Limb (tissue), 2 donors: ENCODE measurements at regions not wholly inside any gene's neighbourhood (a gene's known extent, or its start where the extent isn't known, plus 50 kb on each side); places are given as distances from the start of the nearest gene placed in this dataset.
A peak's percentile ranks its signal among the peaks of the same experiment; 100 is the strongest.
"Not testable (repeated sequence)": the region's sequence is repeated elsewhere in the genome, so short reads cannot be mapped to it uniquely, and the experiment has no call there.

Source experiments
- DNase-seq, 2 donors: peaks; one replicate each; pipeline ENCODE4 v3.0.0-alpha.2; 2016; ENCODE audit errors: extremely low spot score in 2 of 2

- no peak for DNase-seq
Measured at GRCh38 chr20:4358552-4358951, 109.5 kb upstream of the ADRA1D start.

DNA sequence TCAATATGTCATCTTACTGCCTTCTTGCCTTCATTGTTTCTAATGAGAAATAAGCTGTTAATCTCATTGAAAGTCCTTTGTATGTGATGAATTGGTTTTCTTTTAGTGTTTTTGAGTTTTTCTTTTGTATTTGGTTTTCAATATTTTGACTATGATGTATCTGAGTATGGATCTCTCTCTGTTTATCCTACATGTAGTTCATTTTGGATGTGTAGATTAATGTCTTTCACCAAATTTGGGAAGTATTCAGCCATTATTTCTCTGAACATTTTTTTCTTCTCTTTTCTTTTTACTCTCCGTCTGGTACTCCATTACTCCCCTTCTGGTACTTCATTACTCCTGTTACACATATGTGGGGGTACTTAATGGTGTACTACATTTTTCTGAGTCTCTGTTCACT, 103.3 kb upstream of the ADRA1D start:
- DNase-seq: no peak

DNA sequence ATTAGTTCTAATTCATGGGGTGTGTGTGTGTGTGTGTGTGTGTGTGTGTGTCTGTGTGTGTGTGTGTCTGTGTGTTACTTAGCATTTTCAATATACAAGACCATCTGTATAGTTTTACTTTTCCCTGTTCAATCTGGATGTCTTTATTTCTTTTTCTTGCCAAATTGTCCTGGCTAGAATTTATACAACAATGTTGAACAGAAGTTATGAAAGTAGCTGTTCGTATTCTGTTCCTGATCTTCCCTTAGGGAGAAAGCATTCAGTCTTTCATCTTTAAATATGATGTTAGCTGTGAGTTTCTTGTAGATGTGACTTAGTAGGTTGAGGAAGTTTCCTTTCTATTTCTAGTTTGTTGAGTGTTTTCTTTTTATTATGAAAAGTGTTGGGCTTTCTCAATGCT, 101.0 kb upstream of the ADRA1D start:
- no peak for DNase-seq

DNA sequence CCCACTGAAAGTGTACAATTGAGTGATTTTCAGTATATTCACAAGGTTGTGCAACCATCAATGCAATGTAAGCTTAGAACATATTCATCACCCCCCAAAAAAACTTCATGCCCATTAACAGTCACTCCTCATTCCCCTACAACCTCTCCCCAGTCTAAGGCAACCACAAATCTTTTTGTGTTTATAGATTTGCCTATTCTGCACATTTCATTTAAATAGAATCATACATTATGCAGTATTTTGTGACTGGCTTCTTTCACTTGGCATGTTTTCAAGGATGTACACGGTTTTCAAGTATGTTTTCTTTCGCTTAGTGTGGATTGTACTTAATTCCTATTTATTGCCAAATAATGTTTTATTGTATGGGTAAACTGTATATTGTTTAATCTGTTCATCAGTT, 95.6 kb upstream of the ADRA1D start:
- no peak for DNase-seq

GRCh38 chr20:4342609-4343008, 93.5 kb upstream of the ADRA1D start:
- DNase-seq: no peak

GRCh38 chr20:4341804-4342485, 92.9 kb upstream of the ADRA1D start:
- peak in 1 of 2 donors; percentile 17 for DNase-seq

GRCh38 chr20:4335722-4336121, 86.6 kb upstream of the ADRA1D start:
- DNase-seq: no peak

DNA sequence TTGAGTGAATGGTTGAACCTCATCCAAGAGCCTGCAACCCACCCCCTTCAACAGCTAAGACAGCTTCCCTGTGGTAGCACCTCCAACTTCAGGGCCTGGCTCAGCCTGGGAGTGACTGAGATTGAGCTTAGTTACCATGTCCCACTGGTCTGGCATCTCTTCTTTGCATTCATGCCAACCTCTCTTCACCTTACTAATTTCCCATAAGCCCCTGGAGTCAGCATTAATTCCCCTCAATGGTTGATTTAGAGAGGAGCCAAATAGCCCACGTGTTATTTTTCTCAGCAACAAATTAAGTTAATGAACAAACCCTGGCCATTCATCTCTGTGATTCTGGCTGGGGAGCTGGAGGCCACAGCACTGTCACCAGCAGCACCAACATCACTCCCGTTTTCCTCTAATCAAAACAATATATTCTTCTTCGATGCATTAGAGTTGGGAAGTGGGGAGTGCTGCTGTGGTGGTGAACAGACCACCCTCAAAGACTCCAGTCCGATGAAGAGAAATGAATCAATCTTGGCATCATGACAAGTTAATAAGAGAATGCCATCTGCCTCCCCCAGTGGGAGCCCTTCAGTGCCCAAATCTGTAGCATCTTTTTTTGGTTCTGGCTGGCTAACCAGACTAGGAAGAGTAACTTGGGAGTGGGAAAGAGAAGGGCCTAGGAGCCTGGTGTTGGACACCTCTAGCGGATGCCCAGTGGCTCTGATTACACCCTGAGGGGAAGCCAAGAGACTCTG, 83.2 kb upstream of the ADRA1D start:
- no peak for DNase-seq

DNA sequence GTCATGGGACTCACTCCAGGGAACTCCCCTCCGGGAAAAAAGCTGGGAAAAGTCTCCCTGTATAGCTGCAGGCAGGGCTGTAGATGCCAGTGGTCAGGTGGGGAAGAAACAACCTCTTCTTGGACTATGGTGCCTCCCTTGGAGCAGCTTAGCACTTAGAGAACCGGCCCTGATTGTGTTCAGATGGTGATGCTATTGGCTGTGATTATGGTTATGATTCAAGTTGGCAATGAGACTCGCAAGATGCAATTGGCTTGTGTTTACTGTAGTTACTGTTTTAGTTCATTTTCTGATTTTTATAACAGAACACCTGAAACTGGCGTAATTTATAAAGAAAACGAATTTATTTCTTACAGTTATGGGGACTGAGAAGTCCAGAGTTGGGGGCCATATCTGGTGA, 80.9 kb upstream of the ADRA1D start:
- no peak for DNase-seq

DNA sequence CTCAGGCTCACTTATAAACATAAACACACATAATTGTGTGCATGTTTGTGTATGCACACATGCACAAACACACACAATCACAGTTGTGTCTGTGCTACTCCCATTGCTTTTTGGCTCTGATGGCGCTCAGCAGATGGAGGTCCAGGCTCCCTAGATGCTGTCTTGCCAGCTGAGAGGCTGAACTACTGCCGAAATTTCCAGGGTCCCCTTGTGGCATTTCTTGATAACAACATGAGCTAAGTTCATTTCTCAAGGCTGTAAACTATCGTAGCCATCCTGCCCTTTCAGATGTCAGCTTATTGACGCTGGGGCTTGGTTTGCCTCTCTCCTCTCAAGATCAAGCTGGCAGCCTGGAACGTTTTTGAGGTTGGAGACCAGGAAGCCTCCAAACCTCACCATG, 80.1 kb upstream of the ADRA1D start:
- DNase-seq: no peak

DNA sequence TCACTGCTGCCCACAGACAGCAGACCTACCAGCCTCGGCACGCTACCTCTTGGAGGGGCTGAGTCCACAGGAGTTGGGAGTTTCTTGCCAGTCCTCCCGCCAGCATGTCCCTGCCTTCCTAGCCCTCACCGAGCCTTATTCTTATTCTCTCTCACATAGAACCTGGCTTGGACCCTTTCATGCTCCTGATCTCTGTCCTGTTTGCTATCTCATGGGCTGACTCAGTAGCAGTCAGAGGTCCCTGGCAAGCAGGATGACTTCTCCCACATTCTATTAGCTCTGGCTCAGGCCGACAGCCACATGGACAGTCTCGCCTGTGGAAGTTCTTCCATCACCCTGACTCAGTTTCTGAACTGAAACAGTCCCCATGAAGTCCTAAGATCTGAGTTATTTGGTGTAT, 79.5 kb upstream of the ADRA1D start:
- no peak for DNase-seq

DNA sequence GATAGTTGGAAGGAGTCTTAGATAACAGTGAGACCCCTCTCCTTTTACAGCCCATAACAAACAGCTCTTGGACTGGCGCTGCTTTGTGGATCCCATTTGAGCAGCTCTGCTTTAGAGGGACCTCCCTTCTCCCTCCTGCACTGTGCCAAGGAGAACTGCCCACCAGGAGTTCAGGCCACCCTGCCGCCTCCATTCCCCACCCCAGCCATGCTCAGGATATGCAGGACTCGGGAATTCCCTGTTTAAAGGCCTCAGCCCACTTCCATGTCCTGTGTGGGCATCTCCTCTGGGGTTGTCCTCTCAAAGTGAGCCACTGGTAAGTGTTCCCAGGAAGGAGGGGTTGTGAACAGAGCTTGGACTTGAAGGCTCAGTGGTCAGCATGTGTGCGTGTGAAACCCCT, 78.9 kb upstream of the ADRA1D start:
- no peak for DNase-seq

GRCh38 chr20:4326195-4327065, 77.3 kb upstream of the ADRA1D start:
- DNase-seq: no peak

GRCh38 chr20:4325548-4326187, 76.6 kb upstream of the ADRA1D start:
- DNase-seq: no peak

- no peak for DNase-seq
Measured at GRCh38 chr20:4324611-4325243, 75.6 kb upstream of the ADRA1D start.

- DNase-seq: no peak
Measured at GRCh38 chr20:4322499-4322898, 73.4 kb upstream of the ADRA1D start.

DNA sequence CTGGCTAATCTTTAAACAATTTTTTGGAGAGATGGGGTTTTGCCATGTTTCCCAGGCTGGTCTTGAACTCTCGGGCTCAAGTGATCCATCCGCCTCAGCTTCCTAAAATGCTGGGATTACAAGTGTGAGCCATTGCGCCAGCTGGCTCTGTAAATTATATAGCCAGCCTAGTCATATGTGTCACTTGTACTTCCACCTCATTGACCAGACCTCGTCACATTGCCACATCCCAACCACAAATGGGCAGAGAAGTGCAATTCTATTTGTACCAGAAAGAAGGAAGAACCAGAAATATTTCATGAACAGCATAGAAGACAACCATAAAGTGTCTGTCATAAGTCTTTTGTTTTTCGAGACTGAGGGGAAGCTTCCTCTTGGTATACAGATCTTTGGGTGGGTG, 71.2 kb upstream of the ADRA1D start:
- no peak for DNase-seq

- no peak for DNase-seq
Measured at GRCh38 chr20:4318891-4319290, 69.8 kb upstream of the ADRA1D start.

- DNase-seq: not testable (repeated sequence)
Measured at GRCh38 chr20:4310616-4311015, 61.5 kb upstream of the ADRA1D start.

DNA sequence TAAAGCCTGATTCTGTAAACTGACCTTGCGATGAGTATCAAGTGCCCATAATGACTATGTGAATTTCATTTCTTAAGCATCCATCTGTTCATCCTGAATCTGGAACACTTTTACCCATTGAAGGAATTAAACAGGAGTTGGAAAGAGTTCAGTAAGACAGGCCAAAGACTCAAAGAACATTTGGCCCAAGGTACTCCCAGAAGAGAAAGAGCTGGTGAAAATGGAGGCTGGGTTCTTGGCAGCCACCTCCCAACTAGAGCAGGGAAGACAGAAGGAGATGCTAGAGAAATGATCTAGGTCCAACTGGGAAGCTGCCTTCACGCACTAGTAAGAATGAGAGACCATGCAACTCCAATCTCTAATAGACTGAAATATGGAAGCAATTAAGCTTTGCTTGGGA, 57.1 kb upstream of the ADRA1D start:
- DNase-seq: no peak

- DNase-seq: no peak
Measured at GRCh38 chr20:4305091-4305490, 56.0 kb upstream of the ADRA1D start.
